CD4-positive, alpha-beta T cell treated with Interleukin-1 beta for 1 hour (primary cell): ENCODE measurements at regions not wholly inside any gene's neighbourhood (a gene's known extent, or its start where the extent isn't known, plus 50 kb on each side); places are given as distances from the start of the nearest gene placed in this dataset.

Experiments
- DNase-seq, 2 donors: peaks; one replicate each; pipeline ENCODE4 v3.0.0-alpha.2; 2020 to 2022

DNA sequence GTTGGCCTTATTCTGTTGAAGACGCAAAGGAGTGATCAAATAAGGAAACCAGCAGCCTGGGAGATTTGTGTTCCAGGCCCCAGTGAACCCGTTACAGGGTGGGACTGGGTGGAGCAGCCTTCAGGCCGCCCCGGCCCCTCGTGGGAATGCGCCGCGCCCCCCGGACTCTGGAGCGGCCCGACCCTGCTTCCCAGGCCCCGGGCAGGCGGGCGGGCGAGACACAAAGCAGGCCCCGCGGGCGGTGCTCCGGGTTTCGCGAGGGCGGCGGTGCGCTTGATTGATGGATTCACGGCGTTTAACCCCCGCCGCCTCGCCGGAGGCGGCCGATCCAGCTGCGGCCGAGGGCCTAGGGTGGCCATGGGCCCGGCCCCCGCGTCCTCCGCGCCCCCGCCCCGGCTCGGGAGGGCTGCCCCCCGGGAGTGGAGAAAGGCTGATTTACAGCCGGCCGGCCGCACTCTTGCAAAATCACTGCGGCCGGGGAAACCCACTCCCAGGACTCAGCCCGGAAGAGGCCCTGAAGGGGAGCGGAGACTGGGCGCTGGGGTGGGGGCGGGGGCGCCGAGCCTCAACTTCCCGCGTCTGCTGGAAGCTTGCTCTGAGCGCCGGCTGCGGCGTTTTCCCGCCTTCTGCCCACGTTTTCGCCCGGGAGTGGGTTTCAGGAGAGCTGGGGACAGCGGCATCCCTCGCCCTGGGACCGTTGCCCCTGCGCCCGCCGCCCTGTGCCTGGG, 299.6 kb upstream of the NFE2L3 start:
- DNase-seq, result no peak

DNA sequence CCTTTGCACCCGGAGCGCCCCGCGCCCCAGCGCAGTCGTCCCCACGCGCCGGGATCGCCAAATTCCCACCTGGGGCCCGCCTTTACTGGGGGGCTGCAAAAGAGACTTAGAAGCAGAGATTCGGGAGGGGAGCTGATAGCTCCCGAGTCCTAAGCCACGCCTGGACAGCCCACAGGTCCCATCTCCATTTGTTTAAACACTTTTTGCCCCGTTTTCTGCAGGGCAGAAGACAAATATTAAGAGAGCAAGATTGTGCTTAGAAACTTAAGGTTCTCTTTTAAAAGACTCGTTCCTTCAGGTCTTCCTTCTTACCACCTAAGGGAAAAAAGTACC, 299.1 kb upstream of the NFE2L3 start:
- no peak for DNase-seq

DNA sequence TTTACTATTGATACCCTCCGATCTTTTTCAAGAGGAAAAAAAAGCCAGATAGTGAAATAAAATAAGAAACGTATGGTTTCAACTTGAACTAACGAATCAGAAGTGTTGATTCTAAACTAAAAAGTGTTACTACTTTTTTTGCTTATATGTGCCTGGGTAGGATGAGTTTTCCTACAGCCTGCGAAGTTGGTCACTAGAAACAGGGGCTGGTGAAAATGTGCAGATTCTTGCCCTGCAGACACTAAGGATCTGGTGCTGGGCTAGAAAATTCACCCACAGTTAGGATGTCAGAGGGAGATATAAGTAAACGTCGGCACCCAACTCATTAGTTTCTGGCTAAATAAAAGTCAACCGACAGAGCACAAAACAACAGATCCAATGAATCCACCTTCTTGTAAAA, 298.7 kb upstream of the NFE2L3 start:
- DNase-seq, result no peak

DNA sequence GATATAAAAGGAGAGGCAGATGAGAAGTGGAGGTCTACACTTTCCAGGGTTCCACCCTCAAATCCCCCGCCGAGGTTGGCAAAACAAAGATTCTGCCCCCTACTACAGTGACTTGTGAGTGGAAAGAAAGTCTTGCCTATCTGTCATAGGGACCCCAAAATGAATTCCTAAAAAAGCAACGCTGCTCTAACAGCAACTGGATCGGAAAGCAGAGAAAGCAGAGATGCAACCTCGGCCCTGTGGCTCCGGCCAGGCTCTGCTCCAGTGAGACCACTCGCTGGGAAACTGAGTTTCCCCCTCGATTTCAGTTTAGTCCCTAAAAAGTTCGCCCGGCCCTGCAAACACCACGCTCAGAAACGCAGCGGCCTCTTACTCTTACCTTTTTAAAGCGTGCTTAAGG, 297.9 kb upstream of the NFE2L3 start:
- no peak for DNase-seq

DNA sequence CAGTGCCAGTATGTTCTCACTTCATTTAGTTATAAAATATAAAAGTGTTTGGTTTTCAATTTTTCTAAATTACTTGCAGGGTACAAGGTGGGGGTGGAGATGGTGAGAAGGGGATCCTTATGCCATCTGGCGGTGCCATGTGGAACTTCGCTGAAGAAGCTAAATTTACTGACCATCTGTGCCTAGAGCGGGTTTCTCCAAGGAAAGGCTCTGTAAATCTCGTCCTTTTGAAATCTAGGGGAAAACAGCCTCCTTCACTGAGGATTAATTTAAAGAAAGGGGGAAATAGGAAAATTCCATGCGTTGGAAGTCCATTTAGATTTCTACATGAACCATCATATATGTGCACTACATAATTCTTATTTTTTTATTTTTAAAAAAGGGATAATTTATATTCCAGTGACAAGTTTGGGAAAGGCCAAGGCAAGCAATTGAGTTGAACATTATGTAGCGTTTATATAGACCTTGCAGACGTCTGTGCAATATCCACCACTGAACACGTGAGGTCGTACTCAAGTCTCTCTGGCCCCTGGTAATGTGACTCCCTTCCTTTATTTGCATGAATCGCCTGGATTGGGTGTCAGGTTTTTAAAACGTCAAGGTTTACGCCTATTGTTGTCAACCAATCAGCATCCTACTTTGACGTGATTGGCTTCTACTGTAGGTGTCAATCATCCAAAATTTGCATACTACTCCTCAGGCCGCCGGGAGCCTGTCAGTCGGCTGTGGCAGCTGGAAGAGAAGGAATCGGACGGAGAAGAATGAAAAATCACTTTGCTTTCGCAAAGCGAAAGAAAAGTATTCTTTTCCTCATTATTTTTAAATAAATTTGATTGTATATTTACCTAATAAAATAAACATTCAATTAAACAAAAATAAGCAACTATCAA, 297.1 kb upstream of the NFE2L3 start:
- DNase-seq, result peak in 1 of 2 donors; percentile 19

DNA sequence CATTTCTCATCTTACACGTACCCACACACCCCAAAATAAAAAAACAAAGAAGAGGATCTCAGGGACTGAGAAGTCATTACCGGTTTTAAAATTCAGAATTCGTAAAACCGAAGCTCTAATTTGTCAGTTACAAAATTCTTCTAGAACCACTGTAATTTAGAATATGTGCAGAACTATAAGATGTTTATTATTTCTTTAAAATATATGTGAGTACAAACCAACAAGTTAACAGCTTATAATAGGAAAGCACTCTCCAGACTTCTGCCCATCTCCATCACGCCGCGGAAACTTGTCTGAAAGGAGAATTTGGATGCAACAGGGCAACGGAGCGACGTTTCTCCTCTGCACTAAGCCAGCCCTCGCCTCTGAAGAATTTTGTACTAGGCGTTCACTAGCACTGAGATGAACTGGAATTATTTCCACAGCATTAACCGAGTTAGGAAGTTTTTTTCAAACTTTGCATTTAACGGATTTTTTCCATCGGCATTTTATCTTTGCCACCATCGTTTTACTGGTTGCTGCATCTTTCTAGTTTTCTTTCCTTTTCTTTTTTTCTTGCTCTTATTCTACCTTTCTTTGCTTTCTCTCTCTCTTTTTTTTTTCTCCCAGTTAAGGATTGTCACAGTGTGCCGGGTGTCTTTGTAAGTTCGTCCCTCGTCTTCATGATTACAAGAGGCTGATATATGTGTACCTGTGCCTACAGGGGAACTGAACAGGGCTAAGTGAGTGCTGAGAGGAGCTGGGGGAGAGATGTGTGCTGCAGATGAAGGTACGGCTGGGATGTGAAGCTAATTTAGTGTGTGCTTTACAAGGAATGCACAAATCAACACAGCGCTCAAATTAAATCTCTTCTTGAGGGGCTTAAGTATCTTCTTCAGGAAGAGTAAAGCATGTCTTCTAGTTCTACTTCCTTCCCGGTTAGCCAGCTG, 295.9 kb upstream of the NFE2L3 start:
- DNase-seq, result no peak

DNA sequence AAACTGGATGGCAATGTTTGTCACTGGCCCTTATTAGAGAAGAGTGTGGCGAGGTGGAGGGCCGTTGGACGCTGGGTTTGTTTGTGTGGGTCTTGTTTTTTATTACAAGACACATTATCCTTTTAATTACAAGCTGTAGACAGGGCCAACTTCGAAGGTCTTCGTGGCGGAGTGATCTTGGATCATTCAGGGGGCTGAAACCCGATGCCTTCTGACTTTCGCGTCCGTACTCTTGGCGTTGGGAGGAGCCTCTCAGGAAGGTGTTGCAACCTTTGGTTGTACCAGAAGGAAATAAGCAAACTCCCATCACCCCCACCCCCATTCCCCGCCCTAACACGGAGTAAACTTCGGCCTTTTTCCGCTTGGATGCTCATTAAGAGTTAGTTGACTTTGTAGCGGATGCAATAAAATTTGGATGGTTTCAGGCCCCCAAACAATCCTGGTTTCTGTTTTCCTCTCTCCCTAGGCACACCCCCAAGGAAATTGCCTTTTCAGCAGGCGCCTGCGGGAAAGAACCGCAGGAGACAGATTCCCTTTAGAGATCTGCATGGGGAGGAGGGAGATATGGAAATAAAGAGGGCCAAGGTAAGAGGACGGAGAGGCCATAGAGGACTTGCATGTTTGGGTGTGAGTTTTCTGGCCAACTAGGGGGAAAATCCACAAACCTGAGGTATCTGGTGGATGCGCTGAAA, 294.5 kb upstream of the NFE2L3 start:
- DNase-seq, result no peak

DNA sequence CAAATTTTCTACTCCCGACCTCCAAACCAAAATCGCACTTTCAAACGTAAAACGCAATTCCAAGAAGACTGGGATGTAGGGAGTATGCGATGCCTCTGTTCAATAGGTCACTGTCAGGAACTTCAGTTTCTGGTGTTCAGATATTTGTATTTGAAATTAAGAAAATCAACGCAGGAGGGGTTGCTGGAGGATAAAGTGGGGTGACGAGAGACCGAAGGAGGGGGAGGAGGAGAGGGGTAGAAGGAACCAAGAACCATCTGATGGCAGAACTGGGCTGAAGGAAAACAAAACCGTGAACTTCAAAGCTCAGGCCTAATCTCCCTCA, 293.8 kb upstream of the NFE2L3 start:
- DNase-seq, result no peak

DNA sequence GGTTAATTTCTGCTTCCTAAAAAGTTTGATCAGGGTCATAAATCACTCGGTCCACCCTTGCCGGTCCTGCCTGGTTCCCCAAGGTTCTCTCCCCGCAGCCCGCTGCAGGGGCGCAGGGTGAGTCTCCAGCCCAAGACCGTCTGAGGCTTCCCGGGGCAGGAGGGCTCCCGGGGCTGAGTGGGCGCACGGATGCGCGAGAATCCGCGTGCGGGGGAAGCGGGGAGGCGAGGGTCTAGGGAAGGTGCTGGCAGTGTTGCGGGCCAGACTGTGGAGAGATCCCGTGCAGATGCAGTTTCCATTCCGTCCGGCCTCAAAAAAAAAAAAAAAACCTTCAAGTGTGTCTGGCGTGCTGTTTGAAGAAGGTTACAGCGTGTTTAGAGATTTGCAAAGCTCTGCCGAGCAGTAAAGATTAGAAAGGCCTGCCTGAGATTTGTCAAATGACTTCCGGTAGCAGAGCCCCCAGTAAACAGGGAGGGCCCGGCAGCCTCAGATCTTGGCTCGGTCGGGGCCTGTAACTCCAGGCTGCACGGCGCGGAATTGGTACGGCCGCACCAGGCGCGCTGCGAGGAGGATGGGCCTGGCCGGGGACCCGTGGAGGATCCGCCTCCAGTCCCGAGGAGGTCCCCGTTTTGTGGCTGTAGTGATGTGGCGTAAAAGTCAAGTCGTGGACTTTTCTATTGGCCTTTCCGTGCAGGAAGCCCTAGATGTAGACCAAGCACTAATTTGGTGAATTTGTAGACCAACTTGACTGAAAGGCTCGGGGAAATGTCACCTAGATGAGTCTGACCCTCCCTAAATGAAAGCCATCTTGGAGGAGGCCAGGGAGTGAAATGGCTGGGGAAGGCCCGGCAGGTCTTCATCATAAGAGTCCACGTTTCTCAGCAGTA, 293.2 kb upstream of the NFE2L3 start:
- DNase-seq, result no peak

DNA sequence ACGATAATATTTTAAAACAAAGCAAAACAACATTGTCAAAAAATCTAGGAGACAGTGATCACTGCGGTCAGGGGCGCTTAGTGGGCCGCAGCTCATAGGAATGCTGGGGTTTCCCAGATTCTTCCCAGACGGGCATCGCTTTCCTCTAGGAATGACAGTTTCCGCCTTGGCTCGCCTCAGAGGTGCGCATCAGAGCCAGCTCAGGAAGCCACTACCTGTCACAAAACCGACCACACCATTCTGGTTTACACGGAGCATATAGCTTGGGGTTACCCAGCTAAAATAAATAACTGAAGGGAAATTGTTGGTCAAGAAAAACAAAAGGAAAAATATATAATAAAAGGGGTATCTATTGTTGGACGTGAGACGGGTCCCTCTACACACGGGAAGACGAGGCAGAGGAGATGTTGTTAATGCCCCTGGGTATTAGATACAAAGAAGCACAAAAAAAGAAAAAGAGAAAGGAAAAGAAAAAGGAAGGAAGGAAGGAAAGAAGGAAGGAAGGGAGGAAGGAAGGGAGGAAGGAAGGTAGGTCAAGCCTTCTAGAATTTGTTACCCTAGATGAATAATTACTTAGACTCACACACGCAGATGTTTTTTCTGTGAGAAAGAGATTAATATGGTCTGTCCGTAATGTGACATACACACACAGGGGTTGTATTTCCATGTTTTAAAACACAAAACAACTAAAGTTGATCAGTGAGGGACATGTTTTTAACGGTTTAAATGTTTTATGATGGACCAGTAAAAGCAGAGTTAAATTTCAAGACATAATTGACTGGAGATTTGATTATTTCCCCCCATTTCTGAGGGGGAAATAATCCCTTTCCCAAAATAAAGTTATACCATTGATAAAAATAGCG, 292.4 kb upstream of the NFE2L3 start:
- DNase-seq, result no peak

DNA sequence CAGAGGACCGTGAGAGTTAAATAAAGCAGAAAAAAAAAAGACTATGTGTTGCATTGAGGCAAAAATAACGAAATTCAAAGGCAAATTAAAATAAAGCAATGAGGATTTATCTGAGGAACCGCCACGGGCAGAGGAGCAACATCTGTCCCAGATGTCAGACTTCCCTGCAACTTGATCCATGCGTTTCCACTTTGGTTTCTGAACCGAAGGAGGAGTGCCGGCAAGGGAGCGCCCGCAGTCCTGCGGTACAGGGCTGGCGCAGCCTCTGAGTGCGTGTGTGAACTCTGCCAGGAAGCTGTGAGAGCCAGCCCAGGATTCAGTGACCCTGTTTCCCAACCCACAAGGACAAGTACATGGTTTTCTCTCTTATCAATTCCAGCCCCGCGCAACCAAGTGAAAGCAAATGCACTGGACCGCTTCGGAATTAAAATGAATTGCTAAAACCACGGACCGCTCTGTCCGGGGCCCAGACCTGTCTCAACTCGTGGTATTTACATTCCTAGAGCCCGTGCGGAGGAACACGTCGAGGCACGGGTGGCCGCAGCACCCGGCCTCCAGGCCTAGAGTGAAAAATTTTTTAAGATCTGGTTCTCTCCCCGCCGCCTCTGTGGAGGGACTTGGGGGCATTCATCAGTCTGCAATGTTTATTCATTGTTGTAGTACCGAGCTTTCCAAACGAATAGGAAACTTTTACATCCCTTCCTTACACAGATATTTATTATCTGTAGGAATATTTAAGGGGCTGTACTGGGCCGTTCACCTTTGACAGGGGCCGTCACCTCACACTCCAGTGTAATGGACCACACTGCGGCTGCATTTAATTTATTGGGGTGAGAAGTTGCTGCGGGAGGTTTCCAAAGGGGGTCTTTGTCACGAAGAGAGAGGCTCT, 291.5 kb upstream of the NFE2L3 start:
- DNase-seq, result no peak

DNA sequence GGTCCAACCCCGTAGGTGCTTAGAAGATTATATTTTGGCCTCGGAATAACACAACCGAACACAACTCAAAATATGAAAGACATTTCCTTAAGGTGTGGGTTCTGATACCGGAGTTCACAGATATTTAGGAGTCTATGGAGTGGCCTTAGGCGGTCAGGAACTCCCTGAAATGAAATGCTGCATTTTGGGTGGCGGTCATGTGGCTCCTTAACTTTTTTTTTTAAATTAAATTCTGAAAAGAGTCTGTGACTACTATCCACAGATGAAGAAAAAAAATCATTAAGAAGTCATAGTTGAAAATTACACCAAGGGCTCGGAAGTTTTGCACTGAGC, 290.9 kb upstream of the NFE2L3 start:
- no peak for DNase-seq

DNA sequence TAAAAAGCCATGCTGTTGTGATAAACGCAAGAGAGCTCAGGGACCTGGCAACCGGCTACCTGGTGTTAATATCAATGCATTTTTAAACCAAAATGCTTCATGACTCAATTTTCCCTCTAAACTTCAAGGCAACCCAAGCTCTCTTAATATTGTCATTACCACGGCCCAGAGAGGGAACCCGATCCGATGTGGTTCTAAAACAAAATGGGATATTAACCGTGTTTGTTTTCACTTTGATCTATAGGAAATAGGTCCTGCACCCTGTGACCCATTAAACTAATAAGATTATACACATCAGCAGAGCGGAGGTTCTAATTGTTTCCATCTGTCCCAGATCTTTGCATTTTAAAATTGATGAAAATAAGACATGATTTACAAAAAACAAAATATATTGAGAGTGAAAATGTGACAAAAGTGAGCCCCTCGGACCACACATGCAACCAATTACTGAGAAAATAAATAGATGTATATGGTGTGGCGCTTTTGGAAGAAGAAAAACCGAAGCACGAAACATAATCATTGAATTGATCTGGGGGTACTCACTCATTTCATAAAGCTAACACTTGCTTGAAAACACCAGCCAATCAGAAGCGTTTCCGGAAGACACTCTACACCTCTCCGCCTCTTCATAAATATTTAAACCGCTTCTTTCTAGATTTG, 290.3 kb upstream of the NFE2L3 start:
- no peak for DNase-seq

DNA sequence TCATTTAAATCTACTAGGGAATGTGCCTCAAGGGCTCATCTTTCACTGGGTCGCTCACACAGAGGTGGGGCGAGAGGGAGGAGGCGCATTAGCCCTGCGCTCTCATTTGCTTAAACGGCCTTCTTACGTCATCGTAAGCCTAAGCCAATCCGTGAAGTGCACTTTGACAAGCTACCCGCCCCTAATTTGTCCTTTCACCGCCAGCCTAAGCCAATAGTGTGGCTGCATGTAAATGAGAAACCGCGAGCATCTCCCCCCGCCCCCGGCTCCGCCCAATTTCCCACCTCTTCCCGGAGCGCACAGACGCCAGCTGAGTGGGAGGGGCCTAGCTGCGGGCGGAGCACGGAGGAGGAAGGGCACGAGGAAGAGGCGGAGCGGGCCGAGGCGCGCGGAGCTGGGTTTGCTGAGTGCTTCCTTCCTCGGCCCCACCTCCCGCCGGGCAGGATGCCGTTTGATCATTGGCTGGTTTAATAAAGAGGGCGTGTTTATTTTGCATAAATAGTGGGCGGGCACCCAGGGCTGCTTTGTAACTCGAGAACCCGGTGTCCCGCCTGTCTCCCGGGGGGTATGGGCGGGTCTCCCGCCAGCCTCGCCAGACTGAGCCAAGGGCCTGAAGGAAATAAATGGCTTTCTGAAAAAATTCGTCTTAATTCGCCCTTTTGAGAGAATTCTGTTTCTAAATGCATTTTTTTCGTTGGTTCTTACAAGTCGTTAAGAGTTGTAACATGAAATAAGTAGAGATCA, 289.6 kb upstream of the NFE2L3 start:
- peak; percentile 83 to 86 for DNase-seq

DNA sequence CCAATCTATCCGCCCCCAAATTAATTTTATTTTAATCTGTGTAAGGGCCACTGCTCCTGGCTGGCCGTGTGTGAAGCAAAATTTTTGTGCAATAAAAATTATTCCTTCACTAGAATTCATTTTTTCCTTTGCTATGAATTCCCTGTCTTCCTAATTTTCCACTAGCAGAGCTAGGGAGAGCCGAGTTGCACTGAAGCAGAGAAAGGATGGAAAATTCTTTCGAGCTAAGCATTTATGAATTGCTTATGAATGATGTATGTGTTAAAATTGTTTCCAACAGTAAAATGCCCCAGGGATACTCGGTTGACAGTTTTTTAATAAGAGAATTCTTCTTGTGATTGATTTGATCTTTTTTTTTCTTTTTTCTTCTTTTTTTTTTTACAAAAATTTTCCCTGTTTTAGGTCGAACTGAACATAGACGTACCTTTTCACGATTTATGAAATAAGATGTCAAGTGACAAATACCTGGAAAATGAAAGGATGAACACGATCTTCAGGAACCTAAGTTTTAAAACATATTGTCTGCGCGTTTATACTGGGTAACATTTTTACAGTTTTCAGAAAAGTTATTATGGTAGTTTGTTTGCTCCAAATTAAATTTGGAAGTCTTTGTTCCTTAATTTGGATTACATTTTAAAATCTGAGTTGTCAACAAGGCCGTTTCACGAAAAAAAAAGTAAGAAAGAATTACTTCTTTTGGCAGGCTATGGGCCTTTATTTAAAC, 288.8 kb upstream of the NFE2L3 start:
- DNase-seq, result no peak

DNA sequence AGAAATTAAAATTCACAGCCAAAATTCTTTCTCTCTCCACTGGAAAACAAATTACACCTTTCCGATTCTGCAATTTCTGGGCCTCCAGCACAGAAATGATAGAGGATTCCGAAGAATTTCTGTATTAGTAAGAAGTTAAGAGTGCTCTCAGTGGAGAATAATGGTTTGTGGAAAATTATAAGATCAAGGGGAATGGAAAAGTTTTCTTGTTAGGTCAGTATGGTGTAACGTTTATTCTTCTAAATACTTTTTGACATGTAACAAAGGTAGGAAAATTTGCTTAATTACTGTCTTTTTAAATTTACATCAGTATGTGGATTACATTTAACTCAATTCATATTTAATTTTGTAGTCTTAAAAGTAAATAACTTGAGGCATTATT, 288.3 kb upstream of the NFE2L3 start:
- DNase-seq, result no peak

DNA sequence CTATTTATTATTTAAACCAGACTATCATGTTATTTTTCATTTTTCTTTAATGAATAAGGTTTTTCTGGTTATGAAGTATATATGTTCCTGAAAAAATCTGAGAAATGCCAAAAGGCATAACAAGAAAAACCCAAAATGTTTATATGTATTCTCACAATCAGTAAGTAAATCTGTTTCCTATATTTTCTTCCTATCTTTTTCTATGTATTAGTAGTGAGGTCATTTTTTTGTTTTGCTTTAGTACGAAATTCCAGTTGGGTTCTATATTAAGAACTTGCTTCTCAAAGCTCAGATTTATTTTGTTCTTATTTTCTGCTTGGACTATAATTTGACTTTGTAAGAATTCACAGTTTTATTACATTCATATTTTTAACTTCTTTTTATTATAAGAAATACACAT, 287.5 kb upstream of the NFE2L3 start:
- DNase-seq, result no peak
